ENCODE measurements at regions not wholly inside any gene's neighbourhood (a gene's known extent, or its start where the extent isn't known, plus 50 kb on each side); places are given as distances from the start of the nearest gene placed in this dataset.

DNA sequence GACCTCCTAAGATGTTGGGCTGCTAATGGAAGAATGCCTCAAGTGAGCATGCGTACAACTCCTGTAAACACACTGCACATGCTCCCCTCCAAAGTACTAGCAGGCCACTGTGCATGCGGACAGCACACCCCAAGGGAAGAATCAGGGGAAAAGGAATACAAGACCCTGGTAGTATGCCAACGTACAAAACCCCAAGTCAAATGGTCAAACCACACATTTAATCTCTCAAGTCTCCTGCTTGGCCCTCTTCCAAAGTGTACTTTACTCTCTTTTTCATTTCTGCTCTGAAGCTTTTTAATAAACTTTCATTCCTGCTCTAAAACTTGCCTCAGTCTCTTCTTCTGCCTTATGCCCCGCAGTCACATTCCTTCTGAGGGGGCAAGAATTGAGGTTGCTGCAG lies 466.4 kb downstream of the DMRTA1 start:
- no peaks in the 10 kb centered on the region for H3K36me3 ChIP-seq
- intact Hi-C loops (cut with DNase I; ENCODE audit: low total_unique reads) = no loop called here
- TF ChIP-seq, protein P1, sequence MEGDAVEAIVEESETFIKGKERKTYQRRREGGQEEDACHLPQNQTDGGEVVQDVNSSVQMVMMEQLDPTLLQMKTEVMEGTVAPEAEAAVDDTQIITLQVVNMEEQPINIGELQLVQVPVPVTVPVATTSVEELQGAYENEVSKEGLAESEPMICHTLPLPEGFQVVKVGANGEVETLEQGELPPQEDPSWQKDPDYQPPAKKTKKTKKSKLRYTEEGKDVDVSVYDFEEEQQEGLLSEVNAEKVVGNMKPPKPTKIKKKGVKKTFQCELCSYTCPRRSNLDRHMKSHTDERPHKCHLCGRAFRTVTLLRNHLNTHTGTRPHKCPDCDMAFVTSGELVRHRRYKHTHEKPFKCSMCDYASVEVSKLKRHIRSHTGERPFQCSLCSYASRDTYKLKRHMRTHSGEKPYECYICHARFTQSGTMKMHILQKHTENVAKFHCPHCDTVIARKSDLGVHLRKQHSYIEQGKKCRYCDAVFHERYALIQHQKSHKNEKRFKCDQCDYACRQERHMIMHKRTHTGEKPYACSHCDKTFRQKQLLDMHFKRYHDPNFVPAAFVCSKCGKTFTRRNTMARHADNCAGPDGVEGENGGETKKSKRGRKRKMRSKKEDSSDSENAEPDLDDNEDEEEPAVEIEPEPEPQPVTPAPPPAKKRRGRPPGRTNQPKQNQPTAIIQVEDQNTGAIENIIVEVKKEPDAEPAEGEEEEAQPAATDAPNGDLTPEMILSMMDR (IDR thresholded peaks at IDR 0.05) = no peak
- no peaks in the 10 kb centered on the region for H3K4me1 ChIP-seq
- no peaks in the 10 kb centered on the region for H3K27me3 ChIP-seq
- no peak for DNase-seq
- no peak overlapping the region for H3K27ac ChIP-seq
- H3K9me3 ChIP-seq = no peaks in the 10 kb centered on the region
- no peak overlapping the region for H3K4me3 ChIP-seq

GRCh38 chr9:22913518-22913917 lies 466.9 kb downstream of the DMRTA1 start:
- no peaks in the 10 kb centered on the region for H3K27me3 ChIP-seq
- no peak for DNase-seq
- H3K9me3 ChIP-seq = no peaks in the 10 kb centered on the region
- no peak overlapping the region for H3K4me3 ChIP-seq
- H3K4me1 ChIP-seq = no peaks in the 10 kb centered on the region
- no peaks in the 10 kb centered on the region for H3K36me3 ChIP-seq
- no peak overlapping the region for H3K27ac ChIP-seq
- TF ChIP-seq, protein P1 (IDR thresholded peaks at IDR 0.05) = no peak
- intact Hi-C loops (cut with DNase I; ENCODE audit: low total_unique reads) = no loop called here

- TF ChIP-seq, protein P1 (IDR thresholded peaks at IDR 0.05) = no peak
- Histone ChIP-seq H3K4me1 (no peaks in the 10 kb centered on the region), H3K4me3 (no peak overlapping the region), H3K36me3 (no peaks in the 10 kb centered on the region), H3K9me3 (no peaks in the 10 kb centered on the region), H3K27ac (no peak overlapping the region), H3K27me3 (no peaks in the 10 kb centered on the region)
- intact Hi-C loops (cut with DNase I; ENCODE audit: low total_unique reads) = no loop called here
- DNase-seq = no peak
Observed at GRCh38 chr9:22916148-22916547, 469.5 kb downstream of the DMRTA1 start.

- no peaks in the 10 kb centered on the region for H3K36me3 ChIP-seq
- no peak for DNase-seq
- TF ChIP-seq, protein P1 (IDR thresholded peaks at IDR 0.05) = no peak
Observed at GRCh38 chr9:22919423-22919822, 472.8 kb downstream of the DMRTA1 start.

GRCh38 chr9:22921742-22922141 lies 475.1 kb downstream of the DMRTA1 start:
- no peaks in the 10 kb centered on the region for H3K9me3 ChIP-seq
- H3K4me3 ChIP-seq = no peak overlapping the region
- TF ChIP-seq, protein P1 (IDR thresholded peaks at IDR 0.05) = no peak
- no peak overlapping the region for H3K27ac ChIP-seq
- no peaks in the 10 kb centered on the region for H3K36me3 ChIP-seq
- no peaks in the 10 kb centered on the region for H3K27me3 ChIP-seq
- intact Hi-C loops (cut with DNase I; ENCODE audit: low total_unique reads) = no loop called here
- H3K4me1 ChIP-seq = no peaks in the 10 kb centered on the region
- no peak for DNase-seq

More at GRCh38 chr9:22919423-22919822, 472.8 kb downstream of the DMRTA1 start:
- no peak overlapping the region for H3K4me3 ChIP-seq
- no peaks in the 10 kb centered on the region for H3K4me1 ChIP-seq
- no peaks in the 10 kb centered on the region for H3K27me3 ChIP-seq
- intact Hi-C loops (cut with DNase I; ENCODE audit: low total_unique reads) = no loop called here
- no peaks in the 10 kb centered on the region for H3K9me3 ChIP-seq
- no peak overlapping the region for H3K27ac ChIP-seq

GRCh38 chr9:22922222-22922621 lies 475.6 kb downstream of the DMRTA1 start:
- Histone ChIP-seq H3K4me1 (no peaks in the 10 kb centered on the region), H3K4me3 (no peak overlapping the region), H3K27ac (no peak overlapping the region), H3K27me3 (no peaks in the 10 kb centered on the region), H3K9me3 (no peaks in the 10 kb centered on the region), H3K36me3 (no peaks in the 10 kb centered on the region)
- DNase-seq = no peak
- TF ChIP-seq, protein P1 (IDR thresholded peaks at IDR 0.05) = no peak
- intact Hi-C loops (cut with DNase I; ENCODE audit: low total_unique reads) = no loop called here
